Calu3 (cell line): ENCODE measurements at regions not wholly inside any gene's neighbourhood (a gene's known extent, or its start where the extent isn't known, plus 50 kb on each side); places are given as distances from the start of the nearest gene placed in this dataset.
"Not testable (repeated sequence)": the region's sequence is repeated elsewhere in the genome, so short reads cannot be mapped to it uniquely, and the experiment has no call there.

Experiments
- BruUV-seq: library from RNA; stranded (reverse); fragments of 400-500 nt; replicated peaks from 2 replicates; lab custom pipeline; 2021; lab: Mats Ljungman, UMichigan
- CTCF ChIA-PET: fragments of 300-600 bp; sonication (Branson Sonifier 250); formaldehyde crosslinking; loops from one replicate; lab custom pipeline; 2022; ENCODE audit warnings: antibody characterized with exemption; lab: Charles Lee
- DNase-seq: peaks from one replicate; pipeline ENCODE4 v3.0.0; 2022
- H3K27ac Mint-ChIP-seq: one replicate; pipeline ENCODE4 v1.8.0; 2022; ENCODE audit warnings: mixed read lengths; ENCODE audit not compliant: unreplicated experiment
- H3K27me3 Mint-ChIP-seq: one replicate; pipeline ENCODE4 v1.8.0; 2022; ENCODE audit warnings: mixed read lengths; ENCODE audit not compliant: unreplicated experiment
- H3K36me3 Mint-ChIP-seq: one replicate; pipeline ENCODE4 v1.8.0; 2022; ENCODE audit warnings: mild to moderate bottlenecking, moderate library complexity, mixed read lengths; ENCODE audit not compliant: insufficient read depth, unreplicated experiment
- H3K4me1 Mint-ChIP-seq: one replicate; pipeline ENCODE4 v1.8.0; 2022; ENCODE audit warnings: mild to moderate bottlenecking, low read depth, mixed read lengths; ENCODE audit not compliant: unreplicated experiment
- H3K4me3 Mint-ChIP-seq: one replicate; pipeline ENCODE4 v1.8.0; 2022; ENCODE audit warnings: mild to moderate bottlenecking, low read depth, moderate library complexity, mixed read lengths; ENCODE audit not compliant: unreplicated experiment
- H3K9me3 Mint-ChIP-seq: one replicate; pipeline ENCODE4 v1.8.0; 2022; ENCODE audit warnings: low read depth, mixed read lengths; ENCODE audit not compliant: unreplicated experiment
- CTCF ChIP-seq: fragments of 200-600 bp; IDR thresholded peaks from one replicate; pipeline ENCODE4 v1.8.0; 2022; ENCODE audit warnings: antibody characterized with exemption; ENCODE audit not compliant: unreplicated experiment
- intact Hi-C: fragments of 100-400 bp; cut with micrococcal nuclease; formaldehyde crosslinking; loops from one replicate; pipeline ENCODE4 v1.10.0; 2022; ENCODE audit not compliant: unreplicated experiment

GRCh38 chr6:27805347-27805746 lies 106.8 kb downstream of the OR2B2 start:
- peaks cover 12% of the 10 kb centered on the region for H3K4me1 Mint-ChIP-seq
- no peaks in the 10 kb centered on the region for H3K27me3 Mint-ChIP-seq
- no peak overlapping the region for H3K27ac Mint-ChIP-seq
- no peaks in the 10 kb centered on the region for H3K9me3 Mint-ChIP-seq
- no peak for TF ChIP-seq CTCF
- no peak for DNase-seq
- H3K36me3 Mint-ChIP-seq = peaks cover 38% of the 10 kb centered on the region
- no TSS peak for BruUV-seq
- CTCF ChIA-PET = interaction anchor here (0.6 kb wide), 1 partner anchor 97 kb away, joined by 4 read pairs; no protein-coding TSS in a partner anchor
- intact Hi-C loops = no loop called here
- no peak overlapping the region for H3K4me3 Mint-ChIP-seq

- Mint-ChIP-seq H3K27me3 (no peaks in the 10 kb centered on the region), H3K9me3 (no peaks in the 10 kb centered on the region), H3K4me3 (no peak overlapping the region), H3K36me3 (peaks cover 33% of the 10 kb centered on the region), H3K27ac (no peak overlapping the region), H3K4me1 (peaks cover 11% of the 10 kb centered on the region)
- CTCF ChIA-PET = no interaction called here
- DNase-seq = no peak
- TF ChIP-seq CTCF = no peak
- no TSS peak for BruUV-seq
- intact Hi-C loops = no loop called here
Measured at GRCh38 chr6:27804851-27805250, 107.3 kb downstream of the OR2B2 start.

GRCh38 chr6:27800731-27801373 lies 111.3 kb downstream of the OR2B2 start:
- no peak for DNase-seq
- no peak overlapping the region for H3K27ac Mint-ChIP-seq
- CTCF ChIA-PET = no interaction called here

GRCh38 chr6:27797960-27798359 lies 114.2 kb downstream of the OR2B2 start:
- intact Hi-C loops = no loop called here
- Mint-ChIP-seq H3K27ac (no peak overlapping the region), H3K9me3 (no peaks in the 10 kb centered on the region), H3K4me1 (peaks cover 14% of the 10 kb centered on the region), H3K4me3 (no peak overlapping the region), H3K36me3 (peaks cover 14% of the 10 kb centered on the region), H3K27me3 (no peaks in the 10 kb centered on the region)
- CTCF ChIA-PET = interaction anchor here (0.9 kb wide), 1 partner anchor 10 kb away, joined by 3 read pairs; a partner anchor contains a TSS
- no peak for DNase-seq
- no TSS peak for BruUV-seq
- no peak for TF ChIP-seq CTCF

More at GRCh38 chr6:27800731-27801373, 111.3 kb downstream of the OR2B2 start:
- Mint-ChIP-seq H3K4me3 (no peak overlapping the region), H3K9me3 (no peaks in the 10 kb centered on the region), H3K27me3 (no peaks in the 10 kb centered on the region), H3K4me1 (no peaks in the 10 kb centered on the region), H3K36me3 (peaks cover 5% of the 10 kb centered on the region)
- no TSS peak for BruUV-seq
- intact Hi-C loops = no loop called here
- TF ChIP-seq CTCF = no peak

GRCh38 chr6:27796736-27797481 lies 115.3 kb downstream of the OR2B2 start:
- DNase-seq, H3K9me3 Mint-ChIP-seq, H3K27me3 Mint-ChIP-seq, H3K4me3 Mint-ChIP-seq, intact Hi-C loops, BruUV-seq: not testable (repeated sequence)
- peak overlapping the region; percentile 6 for H3K27ac Mint-ChIP-seq
- peaks cover 19% of the 10 kb centered on the region for H3K4me1 Mint-ChIP-seq
- CTCF ChIA-PET = interaction anchor here (0.6 to 2.3 kb wide), 9 partner anchors 13 to 1600 kb away, joined by 3 to 23 read pairs (median 6); a partner anchor contains a TSS
- peaks cover 24% of the 10 kb centered on the region for H3K36me3 Mint-ChIP-seq
